GM19452 (cell line): ENCODE measurements at regions not wholly inside any gene's neighbourhood (a gene's known extent, or its start where the extent isn't known, plus 50 kb on each side); places are given as distances from the start of the nearest gene placed in this dataset.
A peak's percentile ranks its signal among the peaks of the same experiment; 100 is the strongest.

Source experiments
- ATAC-seq: cut with Tn5 transposase; IDR thresholded peaks from one replicate; pipeline ENCODE4 v1.9.1; 2021; ENCODE audit not compliant: unreplicated experiment

GRCh38 chr1:191634801-191635508, 523.3 kb upstream of the RGS18 start:
- ATAC-seq, result no peak

- no peak for ATAC-seq
Observed at GRCh38 chr1:191636345-191636744, 521.9 kb upstream of the RGS18 start.

- no peak for ATAC-seq
Observed at GRCh38 chr1:191641420-191642260, 516.6 kb upstream of the RGS18 start.

GRCh38 chr1:191643060-191643459, 515.2 kb upstream of the RGS18 start:
- ATAC-seq, result no peak

- no peak for ATAC-seq
Observed at GRCh38 chr1:191648939-191649338, 509.3 kb upstream of the RGS18 start.

- no peak for ATAC-seq
Observed at GRCh38 chr1:191662051-191662450, 496.2 kb upstream of the RGS18 start.

GRCh38 chr1:191662746-191663145, 495.5 kb upstream of the RGS18 start:
- ATAC-seq, result no peak

- ATAC-seq, result no peak
Observed at GRCh38 chr1:191668525-191668924, 489.7 kb upstream of the RGS18 start.

- no peak for ATAC-seq
Observed at GRCh38 chr1:191669629-191670028, 488.6 kb upstream of the RGS18 start.

- no peak for ATAC-seq
Observed at GRCh38 chr1:191671236-191671635, 487.0 kb upstream of the RGS18 start.

- ATAC-seq, result no peak
Observed at GRCh38 chr1:191674626-191675179, 483.6 kb upstream of the RGS18 start.

GRCh38 chr1:191675856-191676783, 482.1 kb upstream of the RGS18 start:
- ATAC-seq, result no peak

- no peak for ATAC-seq
Observed at GRCh38 chr1:191685669-191686068, 472.6 kb upstream of the RGS18 start.

GRCh38 chr1:191687721-191688120, 470.5 kb upstream of the RGS18 start:
- no peak for ATAC-seq

GRCh38 chr1:191690931-191691330, 467.3 kb upstream of the RGS18 start:
- ATAC-seq, result no peak

GRCh38 chr1:191693797-191694196, 464.5 kb upstream of the RGS18 start:
- no peak for ATAC-seq

GRCh38 chr1:191695865-191696264, 462.4 kb upstream of the RGS18 start:
- peak; percentile 86 for ATAC-seq

GRCh38 chr1:191696354-191696753, 461.9 kb upstream of the RGS18 start:
- no peak for ATAC-seq

- no peak for ATAC-seq
Observed at GRCh38 chr1:191697556-191697955, 460.7 kb upstream of the RGS18 start.

GRCh38 chr1:191698246-191698645, 460.0 kb upstream of the RGS18 start:
- ATAC-seq, result no peak

GRCh38 chr1:191699343-191699742, 458.9 kb upstream of the RGS18 start:
- no peak for ATAC-seq
